ENCODE measurements at regions not wholly inside any gene's neighbourhood (a gene's known extent, or its start where the extent isn't known, plus 50 kb on each side); places are given as distances from the start of the nearest gene placed in this dataset.

DNA sequence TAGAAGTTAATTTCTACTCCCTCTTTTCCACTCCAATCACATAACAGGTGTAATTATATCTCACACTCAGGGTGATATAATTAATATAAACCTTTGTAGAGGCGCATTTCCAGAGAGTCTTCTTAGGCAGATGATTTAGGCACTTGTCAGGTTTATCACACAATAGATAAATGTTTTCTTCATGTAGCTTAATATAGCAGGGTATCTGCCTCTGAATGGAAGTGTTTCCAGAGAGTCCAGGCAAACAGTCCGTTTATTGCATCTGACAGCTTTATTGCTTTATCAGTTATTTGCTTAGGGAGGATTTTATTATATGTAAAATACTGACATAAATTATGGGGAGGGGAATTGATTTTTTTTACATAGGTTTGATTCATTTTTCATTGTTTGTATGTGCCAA lies 766.3 kb downstream of the SLC4A3 start:
- Histone ChIP-seq H3K27ac (ENCODE audit: low read depth in 1 of 2, low read length in 1 of 2) (no peak overlapping the region), H3K4me3 (no peak overlapping the region)

DNA sequence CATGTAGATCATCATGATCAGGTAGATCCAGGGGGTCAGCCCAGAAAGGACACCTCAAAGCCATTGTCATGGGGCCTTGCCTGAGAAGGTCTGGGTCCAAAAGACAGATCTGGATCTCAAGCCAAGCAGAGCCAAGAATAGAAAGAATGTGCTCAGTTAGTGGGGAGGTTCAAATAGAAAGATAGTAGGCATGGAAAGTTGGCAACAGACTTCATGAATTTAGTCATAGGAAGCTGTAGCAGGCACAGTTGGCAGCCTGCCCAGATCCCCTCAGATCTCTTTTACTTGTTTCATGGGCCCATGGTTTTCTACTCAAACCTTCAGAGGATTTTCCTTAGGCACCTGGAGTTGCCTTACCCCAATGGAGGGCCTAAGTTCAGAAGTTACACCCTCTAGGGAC lies 767.0 kb downstream of the SLC4A3 start:
- Histone ChIP-seq H3K9ac (ENCODE audit: insufficient read depth in 1 of 2, low read length in 2 of 2) (no peak overlapping the region), H3K4me1 (ENCODE audit: control insufficient read depth in 5 of 5, insufficient read depth in 5 of 5, low read length in 5 of 5) (peaks cover 0 to 16% (median 0%) of the 10 kb centered on the region in 5 donors), H3K36me3 (ENCODE audit: control insufficient read depth in 4 of 4, insufficient read depth in 4 of 4, low read length in 4 of 4) (no peaks in the 10 kb centered on the region), H3K27me3 (ENCODE audit: control insufficient read depth in 3 of 3, insufficient read depth in 3 of 3, low read length in 2 of 3) (no peaks in the 10 kb centered on the region), H3K27ac (ENCODE audit: low read depth in 1 of 2, low read length in 1 of 2) (peak overlapping the region in 1 of 2 donors; percentile 41), H3K9me3 (ENCODE audit: control insufficient read depth in 4 of 4, insufficient read depth in 3 of 4, low read length in 3 of 4) (no peaks in the 10 kb centered on the region), H3K4me3 (no peak overlapping the region)
- ATAC-seq (ENCODE audit: insufficient read depth, low FRiP score) (no peak), DNase-seq (peak; percentile 24 to 59 (median 40))
- TF ChIP-seq, protein P1, sequence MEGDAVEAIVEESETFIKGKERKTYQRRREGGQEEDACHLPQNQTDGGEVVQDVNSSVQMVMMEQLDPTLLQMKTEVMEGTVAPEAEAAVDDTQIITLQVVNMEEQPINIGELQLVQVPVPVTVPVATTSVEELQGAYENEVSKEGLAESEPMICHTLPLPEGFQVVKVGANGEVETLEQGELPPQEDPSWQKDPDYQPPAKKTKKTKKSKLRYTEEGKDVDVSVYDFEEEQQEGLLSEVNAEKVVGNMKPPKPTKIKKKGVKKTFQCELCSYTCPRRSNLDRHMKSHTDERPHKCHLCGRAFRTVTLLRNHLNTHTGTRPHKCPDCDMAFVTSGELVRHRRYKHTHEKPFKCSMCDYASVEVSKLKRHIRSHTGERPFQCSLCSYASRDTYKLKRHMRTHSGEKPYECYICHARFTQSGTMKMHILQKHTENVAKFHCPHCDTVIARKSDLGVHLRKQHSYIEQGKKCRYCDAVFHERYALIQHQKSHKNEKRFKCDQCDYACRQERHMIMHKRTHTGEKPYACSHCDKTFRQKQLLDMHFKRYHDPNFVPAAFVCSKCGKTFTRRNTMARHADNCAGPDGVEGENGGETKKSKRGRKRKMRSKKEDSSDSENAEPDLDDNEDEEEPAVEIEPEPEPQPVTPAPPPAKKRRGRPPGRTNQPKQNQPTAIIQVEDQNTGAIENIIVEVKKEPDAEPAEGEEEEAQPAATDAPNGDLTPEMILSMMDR (IDR thresholded peaks at IDR 0.05; ENCODE audit: control extremely low read depth, extremely low read depth): no peak

More for the DNA sequence above, 766.3 kb downstream of the SLC4A3 start:
- DNase-seq (no peak), ATAC-seq (ENCODE audit: insufficient read depth, low FRiP score) (no peak)
- Histone ChIP-seq H3K27me3 (ENCODE audit: control insufficient read depth in 3 of 3, insufficient read depth in 3 of 3, low read length in 2 of 3) (no peaks in the 10 kb centered on the region), H3K36me3 (ENCODE audit: control insufficient read depth in 4 of 4, insufficient read depth in 4 of 4, low read length in 4 of 4) (no peaks in the 10 kb centered on the region), H3K4me1 (ENCODE audit: control insufficient read depth in 5 of 5, insufficient read depth in 5 of 5, low read length in 5 of 5) (peaks cover 0 to 16% (median 0%) of the 10 kb centered on the region in 5 donors), H3K9me3 (ENCODE audit: control insufficient read depth in 4 of 4, insufficient read depth in 3 of 4, low read length in 3 of 4) (no peaks in the 10 kb centered on the region), H3K9ac (ENCODE audit: insufficient read depth in 1 of 2, low read length in 2 of 2) (no peak overlapping the region)
- WGBS, 2 donors: 85 to 90% methylated on average over 2 of the region's 2 CpGs
- TF ChIP-seq, protein P1 (IDR thresholded peaks at IDR 0.05; ENCODE audit: control extremely low read depth, extremely low read depth): no peak

DNA sequence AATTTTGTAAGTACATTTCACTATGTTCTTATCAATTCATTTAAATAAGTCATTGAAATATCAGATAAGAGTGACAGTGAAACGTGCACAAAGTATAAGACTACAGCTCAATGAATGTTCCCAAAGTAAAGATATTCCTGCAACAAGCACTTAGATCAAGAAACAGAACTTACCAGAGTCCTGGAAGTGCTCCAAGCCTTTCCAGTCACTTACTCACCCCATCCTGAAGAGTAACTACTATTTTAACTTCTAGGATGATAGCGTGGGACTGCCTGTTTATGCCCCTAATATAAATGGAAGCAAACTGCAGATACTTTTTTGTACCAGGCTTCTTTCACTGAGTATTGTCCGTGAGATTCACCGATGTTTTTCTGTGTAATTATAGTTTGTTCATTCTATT lies 768.9 kb downstream of the SLC4A3 start:
- peak in 2 of 3 donors; percentile 25 to 58 for DNase-seq
- Histone ChIP-seq H3K4me3 (no peak overlapping the region), H3K9ac (ENCODE audit: insufficient read depth in 1 of 2, low read length in 2 of 2) (no peak overlapping the region), H3K36me3 (ENCODE audit: control insufficient read depth in 4 of 4, insufficient read depth in 4 of 4, low read length in 4 of 4) (no peaks in the 10 kb centered on the region), H3K4me1 (ENCODE audit: control insufficient read depth in 5 of 5, insufficient read depth in 5 of 5, low read length in 5 of 5) (peaks cover 0 to 16% (median 0%) of the 10 kb centered on the region in 5 donors), H3K27ac (ENCODE audit: low read depth in 1 of 2, low read length in 1 of 2) (peak overlapping the region in 1 of 2 donors; percentile 9), H3K9me3 (ENCODE audit: control insufficient read depth in 4 of 4, insufficient read depth in 3 of 4, low read length in 3 of 4) (no peaks in the 10 kb centered on the region), H3K27me3 (ENCODE audit: control insufficient read depth in 3 of 3, insufficient read depth in 3 of 3, low read length in 2 of 3) (no peaks in the 10 kb centered on the region)
- TF ChIP-seq, protein P1 (IDR thresholded peaks at IDR 0.05; ENCODE audit: control extremely low read depth, extremely low read depth): no peak
- 61 to 75% methylated on average over 4 of the region's 4 CpGs for WGBS, 2 donors
- ATAC-seq (ENCODE audit: insufficient read depth, low FRiP score): no peak

DNA sequence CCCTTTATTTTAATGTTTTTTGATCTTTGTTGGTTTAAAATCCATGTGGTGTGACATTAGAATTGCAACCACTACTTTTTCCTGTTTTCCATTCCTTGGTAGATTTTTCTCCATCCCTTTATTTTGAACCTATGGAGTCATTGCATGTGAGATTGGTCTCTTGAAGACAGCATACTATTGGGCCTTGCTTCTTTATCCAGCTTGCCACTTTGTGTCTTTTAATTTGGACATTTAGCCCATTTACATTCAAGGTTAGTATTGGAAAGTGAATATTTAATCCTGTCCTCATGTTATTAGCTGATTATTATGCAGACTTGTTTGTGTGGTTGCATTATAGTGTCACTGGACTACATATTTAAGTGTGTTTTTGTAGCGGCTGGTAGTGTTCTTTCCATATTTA lies 782.9 kb downstream of the SLC4A3 start:
- Histone ChIP-seq H3K4me3 (no peak overlapping the region), H3K27ac (ENCODE audit: low read depth in 1 of 2, low read length in 1 of 2) (no peak overlapping the region), H3K36me3 (ENCODE audit: control insufficient read depth in 4 of 4, insufficient read depth in 4 of 4, low read length in 4 of 4) (no peaks in the 10 kb centered on the region), H3K27me3 (ENCODE audit: control insufficient read depth in 3 of 3, insufficient read depth in 3 of 3, low read length in 2 of 3) (no peaks in the 10 kb centered on the region), H3K9ac (ENCODE audit: insufficient read depth in 1 of 2, low read length in 2 of 2) (no peak overlapping the region), H3K4me1 (ENCODE audit: control insufficient read depth in 5 of 5, insufficient read depth in 5 of 5, low read length in 5 of 5) (no peaks in the 10 kb centered on the region), H3K9me3 (ENCODE audit: control insufficient read depth in 4 of 4, insufficient read depth in 3 of 4, low read length in 3 of 4) (peaks cover 0 to 15% (median 8%) of the 10 kb centered on the region in 4 donors)
- ATAC-seq (ENCODE audit: insufficient read depth, low FRiP score) (no peak), DNase-seq (no peak)
- WGBS, 2 donors: 96 to 97% methylated on average over 1 of the region's 1 CpG
- TF ChIP-seq, protein P1 (IDR thresholded peaks at IDR 0.05; ENCODE audit: control extremely low read depth, extremely low read depth): no peak

Data from lung (tissue), 11 donors.